SH-SY5Y (cell line): ENCODE measurements at regions not wholly inside any gene's neighbourhood (a gene's known extent, or its start where the extent isn't known, plus 50 kb on each side); places are given as distances from the start of the nearest gene placed in this dataset.

Experiments used
- GATA2 ChIP-seq: IDR thresholded peaks from 2 replicates; pipeline ENCODE4 v1.6.1; 2011; ENCODE audit warnings: mild to moderate bottlenecking, low read depth, low read length
- GATA3 ChIP-seq: IDR thresholded peaks from 2 replicates; pipeline ENCODE4 v1.6.1; 2011; ENCODE audit warnings: low read depth, mild to moderate bottlenecking, low read length, moderate library complexity

DNA sequence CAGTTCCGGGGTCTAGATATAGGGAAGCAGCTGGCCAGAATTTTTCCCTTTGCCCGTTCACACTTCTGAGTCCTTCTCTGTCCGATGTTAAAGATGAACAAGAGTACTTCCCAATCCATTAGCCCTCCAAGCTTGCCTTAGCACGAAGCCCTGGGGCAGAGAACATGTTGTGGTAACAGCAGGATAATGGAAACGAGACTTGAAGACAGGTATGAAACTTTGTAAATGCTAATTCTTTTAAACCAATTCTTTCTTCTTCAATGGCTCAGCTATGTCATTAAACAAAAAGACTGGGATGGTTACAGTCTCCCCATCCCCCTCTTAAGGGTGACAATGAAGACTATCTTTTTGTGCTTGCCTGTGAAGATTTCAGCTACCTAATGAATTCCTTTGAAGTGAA, 218.5 kb downstream of the PLA2G4A start:
- TF ChIP-seq GATA3 (no peak), GATA2 (no peak)
